Left ventricle myocardium superior (tissue), 1 donor: ENCODE measurements at regions not wholly inside any gene's neighbourhood (a gene's known extent, or its start where the extent isn't known, plus 50 kb on each side); places are given as distances from the start of the nearest gene placed in this dataset.
"Not testable (repeated sequence)": the region's sequence is repeated elsewhere in the genome, so short reads cannot be mapped to it uniquely, and the experiment has no call there.

ENCODE experiments used
- ATAC-seq: fragments of 200-7000 bp; cut with Tn5 transposase; one replicate; pipeline ENCODE4 v1.9.1; 2020; ENCODE audit warnings: mild to moderate bottlenecking, moderate library complexity
- DNase-seq: peaks from one replicate; pipeline ENCODE4 v3.0.0-alpha.2; 2020
- intact Hi-C: fragments of 100-400 bp; cut with micrococcal nuclease; formaldehyde crosslinking; loops from one replicate; pipeline ENCODE4 v1.11.0; 2022
- donor health status: DM: no; HTN: yes; CAD: no; lungs with severe emphysema.

- DNase-seq, ATAC-seq, intact Hi-C loops: not testable (repeated sequence)
Observed at GRCh38 chr3:192968901-192969300, 51.2 kb upstream of the MB21D2 start.

GRCh38 chr3:192980632-192981031 is 63.0 kb upstream of the MB21D2 start:
- intact Hi-C loops, result no loop called here
- ATAC-seq (no peak), DNase-seq (no peak)

DNA sequence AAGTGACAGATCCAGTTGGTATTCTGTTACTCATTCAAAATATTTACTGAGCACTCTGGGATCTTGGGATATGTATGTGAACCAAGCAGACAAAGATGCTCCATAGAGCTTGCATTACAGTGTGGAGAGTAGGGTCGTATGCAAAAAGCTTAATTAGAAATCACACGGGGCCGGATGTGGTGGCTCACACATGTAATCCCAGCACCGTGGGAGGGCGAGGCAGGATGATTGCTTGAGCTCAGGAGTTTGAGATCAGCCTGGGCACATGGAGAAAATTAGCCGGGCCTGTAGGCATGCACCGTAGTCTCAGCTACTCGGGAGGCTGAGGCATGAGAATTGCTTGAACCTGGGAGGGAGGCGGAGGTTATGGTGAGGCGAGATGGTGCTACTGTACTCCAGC is 68.7 kb upstream of the MB21D2 start:
- intact Hi-C loops, result no loop called here
- ATAC-seq, result no peak
- DNase-seq, result no peak

DNA sequence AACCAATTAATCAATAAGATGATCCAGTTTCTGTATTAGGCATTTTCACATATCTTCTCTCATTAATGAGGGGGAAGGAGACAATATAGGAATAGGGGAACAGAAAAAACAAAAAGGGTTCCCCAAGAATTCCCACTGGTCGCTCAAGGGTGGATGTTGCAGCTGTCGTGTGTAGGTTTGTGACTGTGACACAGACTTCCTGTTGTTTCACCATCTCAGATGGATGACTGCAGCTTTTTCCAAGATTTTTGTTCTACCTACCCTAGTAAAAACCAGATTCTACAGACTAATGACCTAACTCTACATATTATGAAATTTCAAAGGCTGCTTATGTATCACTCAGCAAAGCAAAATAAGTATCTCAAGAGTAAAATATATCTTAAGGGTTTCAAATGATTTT is 73.7 kb upstream of the MB21D2 start:
- DNase-seq (no peak), ATAC-seq (no peak)
- intact Hi-C loops, result no loop called here

GRCh38 chr3:192992361-192992760 is 74.7 kb upstream of the MB21D2 start:
- intact Hi-C loops, result no loop called here
- ATAC-seq, result no peak
- DNase-seq, result no peak

DNA sequence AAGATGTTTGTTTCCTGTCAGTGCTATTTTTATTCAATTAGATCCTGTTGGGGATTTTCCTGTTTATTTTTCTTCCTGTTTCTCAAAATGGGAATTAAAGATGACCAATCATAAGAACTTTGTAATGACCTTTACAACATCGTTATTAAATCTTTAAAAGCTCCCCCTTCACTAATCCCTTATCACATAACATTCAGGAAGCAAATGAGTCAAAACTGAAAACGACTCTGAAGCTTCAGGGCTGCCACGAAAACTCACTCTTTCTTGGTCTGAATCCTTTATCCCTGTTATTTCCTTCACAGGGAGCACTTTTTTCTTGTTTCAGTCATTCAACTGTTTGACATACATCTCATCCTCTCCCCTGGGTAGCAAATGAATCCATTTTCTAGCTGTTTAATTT is 75.8 kb upstream of the MB21D2 start:
- no peak for DNase-seq

DNA sequence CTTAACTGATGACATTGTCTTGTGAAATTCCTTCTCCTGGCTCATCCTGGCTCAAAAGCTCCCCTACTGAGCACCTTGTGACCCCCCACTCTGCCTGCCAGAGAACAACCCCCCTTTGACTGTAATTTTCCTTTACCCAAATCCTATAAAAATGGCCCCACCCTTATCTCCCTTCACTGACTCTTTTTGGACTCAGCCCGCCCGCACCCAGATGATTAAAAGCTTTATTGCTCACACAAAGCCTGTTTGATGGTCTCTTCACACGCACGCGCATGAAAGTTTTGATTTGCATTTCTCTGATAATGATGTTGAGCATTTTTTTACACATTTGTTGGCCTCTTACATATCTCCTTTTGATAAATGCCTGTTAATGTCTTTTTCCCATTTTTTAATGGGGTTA is 83.5 kb upstream of the MB21D2 start:
- intact Hi-C loops, ATAC-seq, DNase-seq: not testable (repeated sequence)

More for the DNA sequence above, 75.8 kb upstream of the MB21D2 start:
- intact Hi-C loops, result no loop called here
- no peak for ATAC-seq

GRCh38 chr3:193003624-193004023 is 86.0 kb upstream of the MB21D2 start:
- intact Hi-C loops, ATAC-seq, DNase-seq: not testable (repeated sequence)

GRCh38 chr3:193008654-193009053 is 91.0 kb upstream of the MB21D2 start:
- DNase-seq (no peak), ATAC-seq (no peak)
- intact Hi-C loops, result no loop called here

DNA sequence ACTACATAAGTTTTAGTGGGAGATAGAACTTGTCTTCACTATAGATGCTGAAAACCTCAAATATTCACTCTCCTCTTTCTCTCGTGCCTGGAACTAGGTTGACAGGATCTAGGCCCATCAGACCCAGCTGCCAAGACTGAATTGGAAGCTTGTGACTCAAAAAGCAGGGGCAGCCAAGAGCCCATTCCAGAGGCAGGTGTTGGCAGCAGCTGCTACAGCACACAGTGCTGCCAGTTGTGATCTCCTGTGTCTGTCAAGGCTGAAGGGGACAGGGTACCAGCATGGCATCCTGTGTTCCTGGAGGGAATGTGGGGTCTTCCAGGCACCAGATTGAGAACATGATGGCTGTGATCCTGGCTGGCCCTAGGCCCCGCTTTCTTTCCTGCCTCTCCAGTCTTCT is 92.5 kb upstream of the MB21D2 start:
- ATAC-seq (peak; percentile 97), DNase-seq (peak; percentile 65)
- intact Hi-C loops, result no loop called here

DNA sequence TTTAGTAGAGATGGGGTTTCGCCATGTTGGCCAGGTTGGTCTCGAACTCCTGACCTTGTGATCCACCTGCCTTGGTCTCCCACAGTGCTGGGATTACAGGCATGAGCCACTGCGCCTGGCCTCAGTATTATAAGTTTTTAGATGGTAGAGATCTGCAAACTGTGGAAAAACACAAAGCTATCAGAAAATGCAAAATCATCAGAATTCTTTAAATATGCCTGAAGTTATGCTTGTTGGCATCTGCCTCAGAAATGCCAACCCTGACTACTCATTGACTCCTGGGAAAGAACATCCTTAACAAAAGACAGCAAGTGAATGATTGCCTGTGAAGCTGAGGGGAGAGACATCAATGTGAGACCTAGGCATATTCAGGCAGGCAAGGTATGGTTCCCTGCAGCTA is 94.3 kb upstream of the MB21D2 start:
- DNase-seq (no peak), ATAC-seq (no peak)
- intact Hi-C loops, result no loop called here

DNA sequence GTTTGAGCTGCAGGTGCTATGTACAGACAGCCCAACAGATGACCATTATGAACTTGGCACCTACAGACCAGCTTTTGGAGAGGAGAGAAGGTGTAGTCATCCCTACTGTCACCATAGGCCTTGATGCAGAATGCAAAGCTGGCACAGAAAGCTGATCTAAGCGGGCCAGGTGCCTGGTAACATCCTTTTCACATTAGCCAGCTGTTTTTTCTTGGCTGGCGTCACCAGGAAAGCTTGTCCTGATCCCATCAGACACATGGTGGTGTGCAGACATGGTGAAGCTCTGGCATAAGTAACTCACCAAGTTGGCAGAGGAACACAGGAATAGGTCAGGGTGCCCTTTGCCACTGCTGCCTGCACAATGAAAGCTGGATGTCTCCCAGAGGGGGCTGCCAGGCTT is 97.2 kb upstream of the MB21D2 start:
- intact Hi-C loops, result no loop called here
- peak; percentile 73 for ATAC-seq
- DNase-seq, result no peak

GRCh38 chr3:193016437-193016901 is 98.8 kb upstream of the MB21D2 start:
- intact Hi-C loops, result no loop called here
- peak; percentile 84 for DNase-seq
- peak; percentile 81 for ATAC-seq

- DNase-seq, result no peak
- intact Hi-C loops, result no loop called here
- no peak for ATAC-seq
Observed at GRCh38 chr3:193021506-193022010, 103.9 kb upstream of the MB21D2 start.

- intact Hi-C loops, result no loop called here
- ATAC-seq (no peak), DNase-seq (no peak)
Observed at GRCh38 chr3:193023218-193023617, 105.6 kb upstream of the MB21D2 start.

DNA sequence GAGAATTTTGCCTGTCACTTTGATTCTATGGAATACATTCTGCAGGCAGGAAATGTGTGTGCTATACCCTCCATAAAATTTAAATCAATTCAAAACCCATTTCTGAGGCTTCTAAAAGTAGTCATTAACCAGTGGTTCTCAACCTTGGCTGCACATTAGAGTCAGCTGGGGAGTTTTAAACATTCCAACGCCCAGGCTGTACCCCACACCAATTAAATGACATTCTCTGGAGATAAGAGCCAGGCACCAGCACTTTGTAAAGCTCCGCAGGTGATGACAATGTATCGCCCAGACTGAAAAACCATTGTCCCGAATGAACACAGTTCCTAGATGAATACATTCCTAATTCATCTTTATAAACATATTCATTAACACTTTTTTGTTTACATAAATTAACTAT is 110.6 kb upstream of the MB21D2 start:
- DNase-seq (no peak), ATAC-seq (peak; percentile 57)
- intact Hi-C loops, result no loop called here

- ATAC-seq (no peak), DNase-seq (no peak)
- intact Hi-C loops, result no loop called here
Observed at GRCh38 chr3:193029800-193030199, 112.1 kb upstream of the MB21D2 start.

DNA sequence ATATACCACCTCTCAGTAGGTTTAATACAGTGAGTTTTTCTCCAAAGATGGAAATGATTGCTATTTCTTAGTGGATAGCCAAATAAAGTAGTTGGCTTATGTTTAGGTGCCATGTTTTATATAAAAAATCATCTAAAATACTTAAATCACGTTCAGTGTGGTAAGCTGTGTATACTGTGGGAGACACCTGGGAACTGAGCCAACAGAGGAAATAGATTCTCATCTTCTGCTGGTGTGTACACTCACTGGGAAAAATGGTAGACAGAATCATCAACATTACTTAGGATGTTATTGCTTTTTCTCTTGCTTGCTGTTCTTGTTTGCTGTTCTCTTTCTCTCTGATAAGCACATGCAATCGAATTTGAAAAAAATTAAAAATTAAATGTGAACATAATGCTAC is 112.6 kb upstream of the MB21D2 start:
- DNase-seq (no peak), ATAC-seq (no peak)
- intact Hi-C loops, result no loop called here

DNA sequence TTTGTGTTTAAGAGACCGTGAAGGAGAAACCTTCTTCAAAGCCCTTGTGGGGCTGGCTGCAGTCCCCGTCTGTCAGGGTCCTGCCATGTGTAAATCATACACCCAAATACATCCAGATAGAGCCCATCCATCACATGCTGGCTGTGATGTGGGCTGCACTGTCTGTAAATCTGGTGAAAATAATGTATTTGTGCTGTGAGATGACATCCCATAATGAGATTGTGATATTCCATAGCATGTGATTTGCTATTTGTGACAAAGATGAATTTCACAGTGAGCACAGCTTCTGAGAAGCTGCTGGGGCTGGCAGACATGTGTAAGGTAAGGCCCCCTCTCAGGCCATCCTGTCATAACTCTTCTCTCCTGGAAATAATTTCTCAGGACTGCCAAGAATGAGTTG is 114.3 kb upstream of the MB21D2 start:
- ATAC-seq, result no peak
- intact Hi-C loops, result no loop called here

GRCh38 chr3:193033226-193033780 is 115.6 kb upstream of the MB21D2 start:
- ATAC-seq, result no peak
- intact Hi-C loops, result no loop called here
- no peak for DNase-seq

More for the DNA sequence above, 114.3 kb upstream of the MB21D2 start:
- no peak for DNase-seq

DNA sequence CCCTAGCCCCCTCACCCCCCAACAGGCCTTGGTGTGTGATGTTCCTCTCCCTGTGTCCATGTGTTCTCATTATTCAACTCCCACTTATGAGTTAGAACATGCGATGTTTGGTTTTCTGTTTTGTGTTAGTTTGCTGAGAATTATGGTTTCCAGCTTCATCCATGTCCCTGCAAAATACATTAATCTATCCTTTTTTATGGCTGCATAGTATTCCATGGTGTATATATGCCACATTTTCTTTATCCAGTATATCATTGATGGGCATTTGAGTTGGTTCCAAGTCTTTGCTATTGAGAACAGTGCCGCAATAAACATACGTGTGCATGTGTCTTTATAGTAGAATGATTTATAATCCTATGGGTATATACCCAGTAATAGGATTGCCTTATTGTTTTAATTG is 120.2 kb upstream of the MB21D2 start:
- DNase-seq, intact Hi-C loops, ATAC-seq: not testable (repeated sequence)
